GM21786 (cell line): ENCODE measurements at regions not wholly inside any gene's neighbourhood (a gene's known extent, or its start where the extent isn't known, plus 50 kb on each side); places are given as distances from the start of the nearest gene placed in this dataset.
"Not testable (repeated sequence)": the region's sequence is repeated elsewhere in the genome, so short reads cannot be mapped to it uniquely, and the experiment has no call there.

Experiments used
- ATAC-seq: cut with Tn5 transposase; IDR thresholded peaks from one replicate; pipeline ENCODE4 v1.9.1; 2021; ENCODE audit not compliant: unreplicated experiment

DNA sequence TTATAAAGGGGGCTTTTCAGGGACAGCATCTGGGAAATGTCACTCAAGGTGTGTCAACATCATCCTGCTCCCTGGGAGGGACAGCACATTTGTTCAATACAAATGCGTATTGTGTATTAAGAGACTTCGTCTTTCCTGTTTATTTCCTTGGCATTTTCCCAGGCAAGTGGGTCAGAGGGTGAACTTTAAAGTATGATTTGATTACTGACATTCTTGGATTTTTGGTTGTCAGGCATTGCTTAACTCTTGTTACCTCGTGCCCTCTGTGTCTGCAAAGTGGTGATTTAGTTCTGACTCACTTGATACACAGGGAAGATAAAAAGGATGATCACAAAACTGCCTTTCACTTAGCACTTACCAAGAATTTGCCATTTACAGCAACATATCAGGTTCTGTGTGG is 292.7 kb downstream of the SUCLA2 start:
- ATAC-seq: no peak

DNA sequence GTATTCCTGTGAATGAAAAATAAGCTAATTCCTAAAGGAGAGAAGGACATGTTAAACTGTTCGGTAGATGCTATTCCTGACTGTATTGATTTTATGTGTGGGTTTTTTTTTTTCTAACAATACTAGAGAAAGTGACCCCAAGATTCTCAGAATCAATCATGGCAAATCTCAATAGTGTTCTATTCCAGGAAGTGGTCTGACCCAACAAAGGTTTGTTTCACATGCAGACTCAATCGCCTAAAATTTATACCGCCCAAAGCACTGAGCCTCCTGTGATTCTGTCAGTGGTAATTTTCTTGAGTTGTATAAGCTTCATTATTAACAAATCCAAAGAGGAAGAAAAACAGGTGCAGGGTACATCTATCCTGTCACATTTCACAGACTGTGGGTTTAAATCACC is 293.7 kb downstream of the SUCLA2 start:
- no peak for ATAC-seq

DNA sequence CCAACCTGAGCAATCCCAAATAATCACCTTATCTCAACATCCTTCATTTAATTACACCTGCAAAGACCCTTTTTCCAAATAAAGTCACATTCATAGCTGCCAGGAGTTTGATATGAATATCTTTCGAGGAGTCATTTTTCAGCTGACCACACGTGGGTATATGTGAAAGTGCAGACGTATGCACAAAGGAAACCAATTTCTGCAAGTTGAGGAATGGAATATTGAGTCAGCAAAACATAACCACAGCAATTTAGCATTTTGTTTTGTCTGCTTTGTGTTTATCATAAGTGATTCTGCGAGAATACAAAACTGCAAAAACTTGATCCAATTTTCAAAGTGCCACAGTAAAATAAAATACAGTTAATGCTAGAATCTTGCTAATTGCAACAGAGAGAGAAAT is 295.9 kb downstream of the SUCLA2 start:
- no peak for ATAC-seq

DNA sequence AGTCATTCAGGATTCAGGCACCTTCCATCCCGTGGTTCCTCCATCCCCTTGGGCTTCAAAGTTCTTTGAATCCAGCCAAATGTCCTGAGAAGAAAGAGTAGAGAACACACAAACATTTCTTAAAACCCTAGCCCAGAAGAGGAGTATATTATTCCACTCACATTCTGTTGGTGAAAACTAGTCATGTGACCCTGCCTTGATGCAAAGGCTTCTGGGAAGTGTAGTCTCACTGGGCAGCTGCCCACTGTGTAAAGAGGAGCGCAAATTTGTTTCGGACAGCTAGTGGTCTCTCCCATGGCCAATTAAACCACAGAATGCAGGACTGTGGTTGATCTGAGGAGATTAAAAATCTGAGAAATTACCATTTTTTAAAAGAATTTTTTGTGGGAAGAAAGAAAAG is 304.4 kb downstream of the SUCLA2 start:
- no peak for ATAC-seq

DNA sequence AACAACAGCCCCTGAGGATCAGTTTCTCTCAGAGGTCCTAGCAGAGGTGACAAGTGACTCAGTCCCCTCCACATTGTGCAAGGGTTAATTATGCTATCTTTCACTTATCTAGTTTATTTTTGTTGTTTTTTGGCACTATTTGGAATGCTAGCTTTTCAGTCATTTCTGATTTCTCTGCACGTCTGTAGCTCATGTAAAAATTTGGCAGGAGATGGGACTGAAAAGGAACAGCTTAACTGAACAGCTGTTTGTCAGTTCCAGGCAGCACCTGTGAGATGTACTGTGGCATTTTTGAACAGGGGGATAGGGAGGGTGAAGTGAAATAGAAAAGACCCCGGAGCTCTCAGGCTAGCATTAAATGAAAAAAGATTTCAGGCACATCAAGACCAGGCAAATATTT is 313.5 kb downstream of the SUCLA2 start:
- no peak for ATAC-seq

DNA sequence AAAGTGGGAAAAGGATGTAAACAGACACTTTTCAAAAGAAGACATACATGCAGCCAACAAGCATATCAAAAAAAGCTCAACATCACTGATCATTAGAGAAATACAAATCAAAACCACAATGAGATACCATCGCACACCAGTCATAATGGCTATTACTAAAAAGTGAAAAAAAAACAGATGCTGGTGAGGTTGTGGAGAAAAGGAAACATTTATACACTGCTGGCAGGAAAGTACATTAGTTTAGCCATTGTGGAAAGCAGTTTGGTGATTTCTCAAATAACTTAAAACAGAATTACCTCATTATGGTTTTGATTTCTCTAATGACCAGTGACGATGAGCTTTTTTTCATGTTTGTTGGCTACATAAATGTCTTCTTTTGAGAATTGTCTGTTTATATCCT is 315.9 kb downstream of the SUCLA2 start:
- not testable (repeated sequence) for ATAC-seq

DNA sequence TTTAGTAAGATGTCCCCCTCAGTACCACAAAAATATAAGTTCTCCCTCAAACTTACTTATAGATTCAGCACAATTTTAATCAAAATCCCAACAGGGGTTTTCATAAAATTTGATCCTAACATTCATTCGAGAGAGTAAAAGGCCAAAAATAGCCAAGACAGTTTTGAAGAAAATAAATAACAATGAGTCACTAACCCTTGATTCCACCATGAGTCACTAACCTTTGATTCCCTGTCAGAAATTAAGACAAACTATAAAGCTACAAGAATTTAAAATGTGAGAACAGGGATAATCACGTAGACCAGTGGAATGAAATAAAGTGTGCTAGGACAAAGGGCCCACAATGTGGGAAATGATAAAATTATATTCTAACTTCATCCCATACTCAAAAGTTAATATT is 320.3 kb downstream of the SUCLA2 start:
- ATAC-seq: no peak

DNA sequence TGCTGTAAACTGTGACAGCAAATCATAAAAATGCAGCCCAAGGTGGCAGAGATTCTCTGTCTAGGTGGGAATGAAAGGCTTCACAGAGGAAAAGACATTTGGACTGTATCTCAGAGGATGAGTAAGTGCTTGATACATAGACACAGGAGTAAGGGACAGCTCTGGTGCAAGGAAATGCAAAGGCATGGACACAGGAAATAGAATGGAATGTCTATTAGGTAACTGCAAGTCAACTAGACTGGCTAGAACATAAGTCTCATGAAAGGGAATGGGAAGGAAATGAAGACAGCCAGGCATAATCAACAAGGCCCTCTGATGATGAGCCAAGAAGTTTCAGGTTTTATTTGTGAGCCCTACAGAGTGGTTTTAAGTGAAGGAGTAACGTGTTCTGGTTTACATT is 321.7 kb downstream of the SUCLA2 start:
- no peak for ATAC-seq

DNA sequence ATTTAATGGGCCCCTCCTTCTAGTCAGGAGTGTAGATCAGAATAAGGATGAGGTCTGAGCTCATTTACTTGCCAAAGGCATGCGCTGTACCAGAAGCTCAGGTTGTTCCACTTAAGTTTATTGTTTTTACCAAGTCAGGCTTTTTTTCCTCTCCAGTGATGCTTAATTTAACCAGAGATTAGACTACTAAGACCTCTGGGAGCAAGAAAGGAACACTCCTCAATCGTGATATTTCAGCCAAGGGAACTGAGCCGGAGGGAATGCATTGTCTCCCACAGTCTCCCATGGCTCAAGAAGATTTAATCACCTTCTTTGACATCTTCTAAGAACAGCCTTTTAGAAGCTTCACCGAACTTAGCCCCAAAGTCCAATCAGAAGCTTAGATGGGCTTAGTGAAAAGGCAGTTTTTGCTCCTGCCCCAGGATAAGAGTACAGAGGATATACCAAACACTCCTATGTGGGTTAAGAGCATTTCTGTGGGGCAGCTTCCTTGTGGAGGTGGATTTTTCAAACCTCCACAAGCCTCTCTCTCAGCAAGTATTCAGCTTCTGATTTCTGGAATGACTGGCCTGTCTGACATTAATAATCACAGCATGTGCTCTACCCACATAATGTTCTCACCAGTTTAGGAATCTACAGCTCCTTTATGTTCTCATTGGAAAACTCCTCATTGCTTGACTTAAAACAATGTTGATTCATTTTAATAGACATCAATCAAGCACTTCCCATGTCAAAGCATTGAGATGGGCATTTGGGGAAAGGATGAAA is 322.7 kb downstream of the SUCLA2 start:
- ATAC-seq: no peak

DNA sequence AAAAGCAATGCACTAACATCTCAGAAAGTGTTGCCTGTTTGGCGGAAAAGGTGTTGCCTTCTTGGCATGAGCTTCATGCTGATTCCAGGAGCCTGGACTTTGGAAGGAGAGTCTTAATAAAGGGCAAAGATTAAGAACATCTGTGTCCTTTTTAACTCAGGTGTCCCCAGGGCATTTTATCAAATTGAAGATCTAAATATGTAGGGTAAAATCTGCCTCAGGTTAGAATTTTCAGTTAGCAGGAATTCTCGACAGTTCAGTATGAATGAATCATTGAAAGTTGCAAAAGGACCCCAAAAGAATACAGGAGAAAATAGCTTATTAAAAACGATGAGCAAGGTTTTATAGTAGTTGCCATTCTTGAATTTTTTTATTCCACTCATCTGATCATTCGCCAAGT is 325.2 kb downstream of the SUCLA2 start:
- ATAC-seq: no peak

DNA sequence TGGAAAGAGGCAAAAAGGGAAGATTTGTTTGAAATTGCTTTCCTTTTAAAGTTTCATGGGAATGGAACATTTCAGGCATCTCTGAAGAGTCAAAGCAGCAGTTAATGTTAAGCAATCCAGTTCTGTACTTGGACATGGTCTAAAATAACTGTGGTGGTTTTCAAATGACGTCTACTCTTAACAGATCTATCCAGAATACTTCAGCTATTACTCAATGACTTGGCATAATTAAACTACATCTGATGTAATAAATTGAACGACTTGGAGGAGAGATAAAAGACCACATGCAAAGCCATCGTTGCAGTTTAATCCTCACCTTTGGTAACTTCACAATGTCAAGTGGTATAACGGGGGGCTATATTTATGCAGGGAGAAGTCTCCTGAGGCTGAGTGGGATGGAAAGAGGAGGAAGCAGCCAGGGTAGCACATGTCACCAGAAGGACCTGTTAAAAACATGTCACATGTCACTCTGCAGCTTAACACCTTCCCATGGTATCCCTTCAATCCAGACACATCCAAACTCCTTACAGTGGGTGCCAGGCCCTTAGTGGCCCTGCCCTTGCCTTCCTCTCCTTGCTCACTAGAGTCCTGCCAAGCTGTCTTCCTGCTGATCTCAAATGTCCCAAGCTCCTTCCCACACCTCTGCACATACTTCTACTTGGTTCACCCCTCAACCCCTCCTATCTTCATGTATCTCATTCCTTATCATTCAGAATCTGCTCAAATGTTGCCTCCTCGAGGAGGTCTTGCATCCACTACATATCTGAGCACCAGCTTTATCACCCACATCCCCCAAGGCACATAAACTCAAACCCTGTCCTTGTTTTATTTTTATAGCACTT is 327.8 kb downstream of the SUCLA2 start:
- no peak for ATAC-seq

DNA sequence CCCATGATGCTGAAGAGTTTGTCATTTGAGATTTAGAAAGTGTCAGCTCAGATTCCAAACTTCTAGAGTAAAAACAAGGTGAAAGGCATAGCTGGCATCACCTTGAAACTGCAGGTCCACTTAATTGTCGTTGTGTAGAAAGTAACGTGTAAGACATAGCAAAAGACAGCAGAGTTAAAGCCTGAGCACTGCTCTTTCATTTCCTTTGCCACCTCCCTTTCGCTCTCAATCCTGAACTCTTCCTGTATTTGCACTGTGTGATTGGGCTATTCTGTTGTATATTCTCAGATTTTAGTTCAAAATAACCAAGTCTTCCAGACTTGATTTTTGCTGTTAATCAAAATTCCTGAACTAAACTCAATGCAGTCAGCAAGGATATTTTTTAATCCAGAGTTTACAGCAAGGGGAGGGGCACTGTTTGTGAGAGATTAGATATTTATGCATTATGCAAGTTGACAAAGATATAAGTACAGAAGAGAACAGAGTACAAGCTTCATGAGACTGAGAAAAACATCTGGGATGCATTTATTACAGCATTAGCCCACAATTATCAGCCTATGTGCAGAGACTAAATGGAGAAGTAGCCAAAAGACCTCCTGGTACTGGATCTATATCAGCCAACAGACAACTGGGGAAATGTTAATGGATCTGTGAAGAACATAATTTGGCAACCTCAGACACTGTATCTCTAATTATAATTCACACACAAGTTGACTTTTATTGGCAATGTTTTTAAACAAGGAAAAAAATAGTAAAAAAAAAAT is 328.6 kb downstream of the SUCLA2 start:
- no peak for ATAC-seq

DNA sequence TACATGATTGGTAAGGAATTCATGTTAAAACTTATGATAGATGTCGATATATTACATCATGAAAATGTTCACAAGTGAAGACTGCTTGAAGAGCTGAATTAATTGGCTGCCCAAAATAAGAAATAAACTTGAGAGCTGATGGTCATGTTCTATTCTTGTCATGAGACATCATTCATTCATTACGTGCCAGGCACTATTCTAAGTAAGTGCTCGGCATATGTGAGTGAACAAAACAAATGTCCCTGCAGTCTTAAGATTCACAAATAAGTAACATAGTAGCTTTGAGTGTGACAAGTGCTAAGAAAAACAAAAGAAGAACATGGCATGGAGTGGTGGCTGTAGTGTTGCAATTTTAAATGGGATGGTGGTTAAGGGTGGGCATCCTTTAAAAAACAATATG is 329.3 kb downstream of the SUCLA2 start:
- ATAC-seq: no peak

DNA sequence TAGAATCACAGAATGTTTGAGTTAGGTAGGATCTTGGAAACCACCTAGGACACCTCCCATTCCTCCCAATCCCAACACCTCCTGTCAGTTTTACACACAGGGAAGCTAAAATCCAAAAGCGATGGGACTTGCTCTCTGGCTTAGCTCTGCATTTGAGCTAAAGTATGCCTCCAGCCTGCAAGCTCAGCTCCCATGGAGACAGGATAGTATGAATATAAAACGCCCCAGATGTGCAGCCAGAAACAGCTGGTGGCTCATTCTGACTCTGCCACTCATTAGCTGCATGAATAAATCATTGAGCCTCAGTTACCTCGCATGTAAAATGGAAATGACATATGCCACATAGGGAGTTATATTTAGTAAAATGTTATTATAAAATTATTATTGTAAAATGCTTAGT is 336.0 kb downstream of the SUCLA2 start:
- ATAC-seq: no peak

DNA sequence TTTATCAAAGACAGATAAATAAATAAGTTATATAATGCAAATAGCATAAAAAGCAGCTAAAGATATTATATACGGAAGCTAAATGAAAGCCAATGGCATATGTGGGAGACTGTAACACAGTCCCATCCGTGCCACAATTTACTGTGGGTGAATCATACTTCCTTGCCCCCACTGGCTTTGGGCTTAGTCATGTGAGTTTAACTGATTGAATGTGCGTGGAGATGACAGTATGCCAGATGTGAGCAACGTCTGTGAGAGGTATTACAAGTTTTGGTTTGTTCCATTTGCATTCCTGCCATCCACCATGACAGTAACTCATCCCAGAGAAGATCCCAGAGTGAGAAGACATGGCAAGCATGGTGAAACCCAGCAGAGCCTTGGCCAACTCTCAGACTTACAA is 340.0 kb downstream of the SUCLA2 start:
- no peak for ATAC-seq

DNA sequence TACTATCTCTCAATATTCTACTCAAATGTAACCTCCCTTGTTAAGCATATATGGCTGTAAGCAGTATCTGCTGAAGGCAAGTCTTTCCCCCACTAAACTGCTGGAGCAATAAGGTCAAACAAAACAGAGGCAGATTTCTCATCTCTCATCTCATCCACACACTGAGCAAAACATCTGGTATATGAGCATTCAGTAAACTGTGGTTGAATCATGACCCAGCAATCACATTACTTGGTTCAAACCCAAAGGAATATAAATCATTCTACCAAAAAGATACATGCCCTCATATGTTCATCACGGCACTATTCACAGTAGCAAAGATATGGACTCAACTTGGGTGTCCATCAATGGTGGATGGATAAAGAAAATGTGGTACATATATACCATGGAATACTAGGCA is 344.4 kb downstream of the SUCLA2 start:
- ATAC-seq: no peak

DNA sequence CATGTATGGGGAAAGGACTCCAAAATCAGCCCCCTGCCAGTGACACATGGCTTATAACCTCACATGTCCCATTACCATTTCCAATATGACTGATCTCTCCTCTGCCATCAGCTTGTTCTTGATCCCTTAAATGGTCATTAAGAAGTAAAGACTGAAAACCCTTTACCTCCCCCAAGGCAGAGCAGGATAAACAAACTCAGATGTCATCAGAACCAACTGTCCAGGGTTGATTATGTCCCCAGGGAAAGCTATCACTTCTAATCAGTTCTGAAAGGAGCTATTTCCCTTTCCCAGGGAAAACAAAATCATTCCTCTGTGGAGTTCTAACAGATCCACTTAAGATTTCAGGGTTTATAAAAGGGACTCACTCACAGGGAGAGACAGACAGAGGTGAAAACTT is 350.9 kb downstream of the SUCLA2 start:
- ATAC-seq: no peak

DNA sequence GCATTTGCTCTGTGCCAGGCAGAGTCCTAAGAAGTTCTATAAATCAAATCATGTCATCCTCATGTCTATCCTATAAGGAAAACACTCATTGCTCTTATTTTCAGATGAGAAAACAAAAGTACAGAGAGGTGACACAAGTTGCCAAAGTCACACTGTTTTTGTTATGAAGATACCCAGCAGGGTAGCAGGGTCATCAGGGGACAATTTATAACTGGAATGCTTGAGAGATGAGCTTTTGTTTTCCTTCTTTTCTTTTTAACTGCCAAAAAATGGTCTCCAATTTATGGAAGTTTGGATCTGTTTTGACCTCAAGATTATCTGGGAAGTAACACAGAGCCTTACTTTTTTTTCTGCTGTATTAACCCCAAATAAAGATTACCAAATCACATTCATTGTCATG is 354.1 kb downstream of the SUCLA2 start:
- no peak for ATAC-seq

DNA sequence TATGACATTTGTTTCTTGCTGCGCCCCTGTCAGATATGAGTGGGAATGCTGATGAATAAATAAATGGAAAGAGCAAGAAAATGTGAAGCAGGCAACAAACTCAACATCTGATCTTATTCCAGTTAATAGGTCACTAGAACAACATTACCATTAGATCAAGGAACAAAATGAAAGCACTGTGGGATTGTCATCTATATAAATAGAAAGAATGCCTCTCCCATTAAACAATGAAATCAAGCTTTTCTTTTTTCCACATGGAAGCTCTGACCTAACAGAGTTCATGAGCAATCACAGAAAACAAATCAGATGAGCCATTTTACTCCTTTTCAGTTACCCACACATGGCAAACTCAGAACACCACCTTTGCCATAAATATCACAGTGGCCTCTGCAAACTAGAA is 354.8 kb downstream of the SUCLA2 start:
- no peak for ATAC-seq

DNA sequence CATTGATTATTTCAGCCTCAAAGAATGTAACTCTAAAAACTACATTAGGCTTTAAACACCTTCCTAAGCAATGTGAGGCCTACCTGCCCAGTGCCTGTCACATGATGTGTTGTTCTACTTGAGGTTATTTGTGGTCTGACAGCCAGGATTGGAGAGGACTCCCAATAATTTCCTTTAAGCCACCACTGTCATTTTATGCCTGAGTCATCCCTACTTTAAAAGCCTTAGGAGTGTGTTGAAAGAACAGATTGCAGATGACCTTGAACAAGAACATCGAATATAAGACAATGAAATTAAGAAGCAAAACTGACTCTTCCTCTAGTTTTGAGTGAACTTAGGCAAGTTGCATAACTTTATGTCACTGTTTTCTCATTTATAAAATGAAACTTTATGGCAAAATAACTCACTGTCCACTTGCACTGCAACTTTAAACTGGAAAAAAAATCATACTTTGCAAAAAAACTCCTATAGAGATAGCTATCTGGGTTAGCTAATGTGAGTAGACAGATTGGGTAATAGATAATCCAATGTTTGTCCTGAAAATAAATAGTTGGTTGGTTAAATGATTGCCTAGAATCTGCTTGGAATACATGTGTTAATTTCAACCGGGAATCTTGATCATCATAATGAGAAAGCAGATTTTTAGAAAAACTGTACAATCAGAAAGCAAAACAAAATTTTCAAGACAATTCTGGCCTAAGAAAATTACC is 361.2 kb downstream of the SUCLA2 start:
- no peak for ATAC-seq

DNA sequence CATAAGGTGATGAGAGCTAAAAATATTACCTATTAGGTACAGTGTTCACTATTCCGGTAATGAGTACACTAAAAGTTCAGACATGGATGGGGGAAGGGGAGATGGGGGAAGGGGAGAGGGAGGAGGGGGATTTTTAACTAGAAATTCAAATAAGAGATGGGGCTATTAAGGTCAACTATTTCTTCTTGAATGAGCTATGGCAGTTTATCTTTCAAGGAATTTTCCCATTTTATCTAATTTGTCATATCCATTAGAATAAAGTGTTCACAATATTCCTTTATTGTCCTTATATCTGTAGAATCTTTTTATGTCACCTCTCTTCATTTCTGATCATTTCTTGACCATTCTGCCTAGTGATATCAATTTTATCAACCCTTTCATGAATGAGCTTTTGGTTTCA is 362.4 kb downstream of the SUCLA2 start:
- no peak for ATAC-seq
